Kidney (tissue), 13 donors: ENCODE measurements at regions not wholly inside any gene's neighbourhood (a gene's known extent, or its start where the extent isn't known, plus 50 kb on each side); places are given as distances from the start of the nearest gene placed in this dataset.
"Not testable (repeated sequence)": the region's sequence is repeated elsewhere in the genome, so short reads cannot be mapped to it uniquely, and the experiment has no call there.

Experiments
- DNase-seq, 5 donors: peaks; one replicate each; pipeline ENCODE4 v3.0.0-alpha.2; 2013 to 2020
- FAIRE-seq: peaks from 2 replicates; lab custom pipeline; 2012; peaks lifted over from hg19 to GRCh38; lab: Jason Lieb, UNC
- H3K27ac ChIP-seq, 2 donors: one replicate each; pipeline ENCODE4 v1.7.0; 2013; ENCODE audit warnings: low read depth in 2 of 2, low read length in 2 of 2, inconsistent platforms in 1 of 2
- H3K27me3 ChIP-seq: one replicate; pipeline ENCODE4 v1.7.1; 2013; ENCODE audit warnings: low read length, inconsistent platforms; ENCODE audit not compliant: control insufficient read depth, insufficient read depth
- H3K36me3 ChIP-seq, 3 donors: one replicate each; pipeline versions ENCODE4 v1.7.0 to v1.7.1; 2013; ENCODE audit warnings: low read length in 3 of 3, control low read depth in 1 of 3, inconsistent platforms in 1 of 3; ENCODE audit not compliant: insufficient read depth in 3 of 3, control insufficient read depth in 2 of 3
- H3K4me1 ChIP-seq, 3 donors: one replicate each; pipeline versions ENCODE4 v1.7.0 to v1.7.1; 2013; ENCODE audit warnings: low read length in 3 of 3, inconsistent platforms in 1 of 3, low read depth in 1 of 3; ENCODE audit not compliant: control insufficient read depth in 2 of 3, insufficient read depth in 2 of 3
- H3K4me3 ChIP-seq, 3 donors: one replicate each; pipeline versions ENCODE4 v1.7.0 to v1.8.1; 2013; ENCODE audit warnings: low read length in 3 of 3, control low read depth in 1 of 3, inconsistent platforms in 1 of 3
- H3K9ac ChIP-seq, 3 donors: one replicate each; pipeline versions ENCODE4 v1.7.0 to v1.7.1; 2013; ENCODE audit warnings: low read length in 3 of 3, control low read depth in 1 of 3, inconsistent platforms in 1 of 3
- H3K9me3 ChIP-seq, 3 donors: one replicate each; pipeline versions ENCODE4 v1.7.0 to v1.7.1; 2013; ENCODE audit warnings: low read length in 3 of 3, control low read depth in 1 of 3, inconsistent platforms in 1 of 3; ENCODE audit not compliant: control insufficient read depth in 2 of 3, insufficient read depth in 1 of 3
- CTCF ChIP-seq: IDR thresholded peaks from 3 replicates; pipeline ENCODE4 v1.5.1; 2012; ENCODE audit warnings: mild to moderate bottlenecking, moderate library complexity, borderline replicate concordance; ENCODE audit not compliant: insufficient read depth; ENCODE audit errors: extremely low read depth
- intact Hi-C: fragments of 100-400 bp; cut with DNase I; formaldehyde crosslinking; loops from one replicate; pipeline ENCODE4 v1.11.1; 2022
- donor health status: control.
- donor health status: control.
- donor health status: control.
- donor health status: control.
- donor health status: control.
- donor health status: DM: yes; HTN: yes; CAD: no.
- donor health status: Normal renal cell carcinoma (clear cell type).

GRCh38 chr9:74414325-74414724 is 82.8 kb upstream of the RORB start:
- Histone ChIP-seq H3K4me1 (peaks cover 0 to 5% (median 0%) of the 10 kb centered on the region in 3 donors), H3K9ac (no peak overlapping the region), H3K9me3 (no peaks in the 10 kb centered on the region), H3K36me3 (no peaks in the 10 kb centered on the region), H3K27me3 (no peaks in the 10 kb centered on the region), H3K27ac (no peak overlapping the region), H3K4me3 (no peak overlapping the region)
- intact Hi-C loops = no loop called here
- no peak for TF ChIP-seq CTCF
- FAIRE-seq (no peak), DNase-seq (peak in 1 of 5 donors; percentile 24)

- FAIRE-seq = no peak
- Histone ChIP-seq H3K27ac (no peak overlapping the region), H3K36me3 (no peaks in the 10 kb centered on the region), H3K9ac (no peak overlapping the region), H3K4me3 (no peak overlapping the region), H3K9me3 (no peaks in the 10 kb centered on the region), H3K27me3 (no peaks in the 10 kb centered on the region), H3K4me1 (peaks cover 0 to 5% (median 0%) of the 10 kb centered on the region in 3 donors)
- DNase-seq = no peak
- intact Hi-C loops = no loop called here
- no peak for TF ChIP-seq CTCF
Observed at GRCh38 chr9:74415995-74416394, 81.1 kb upstream of the RORB start.

DNA sequence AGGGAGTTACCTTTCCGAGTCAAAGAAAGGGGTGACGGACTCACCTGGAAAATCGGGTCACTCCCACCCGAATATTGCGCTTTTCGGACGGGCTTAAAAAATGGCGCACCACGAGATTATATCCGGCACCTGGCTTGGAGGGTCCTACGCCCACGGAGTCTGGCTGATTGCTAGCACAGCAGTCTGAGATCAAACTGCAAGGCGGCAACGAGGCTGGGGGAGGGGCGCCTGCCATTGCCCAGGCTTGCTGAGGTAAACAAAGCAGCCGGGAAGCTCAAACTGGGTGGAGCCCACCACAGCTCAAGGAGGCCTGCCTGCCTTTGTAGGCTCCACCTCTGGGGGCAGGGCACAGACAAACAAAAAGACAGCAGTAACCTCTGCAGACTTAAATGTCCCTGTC is 72.6 kb upstream of the RORB start:
- DNase-seq, H3K27ac ChIP-seq, H3K4me3 ChIP-seq, H3K36me3 ChIP-seq, H3K9ac ChIP-seq, H3K27me3 ChIP-seq, H3K9me3 ChIP-seq, H3K4me1 ChIP-seq, intact Hi-C loops, FAIRE-seq: not testable (repeated sequence)

- Histone ChIP-seq H3K27me3 (no peaks in the 10 kb centered on the region), H3K9ac (no peak overlapping the region), H3K27ac (no peak overlapping the region), H3K9me3 (no peaks in the 10 kb centered on the region), H3K4me3 (no peak overlapping the region), H3K4me1 (no peaks in the 10 kb centered on the region), H3K36me3 (no peaks in the 10 kb centered on the region)
- TF ChIP-seq CTCF = no peak
- intact Hi-C loops = no loop called here
- FAIRE-seq = no peak
- no peak for DNase-seq
Observed at GRCh38 chr9:74431467-74431866, 65.7 kb upstream of the RORB start.
